Fibroblast of skin of left biceps (primary cell): ENCODE measurements at regions not wholly inside any gene's neighbourhood (a gene's known extent, or its start where the extent isn't known, plus 50 kb on each side); places are given as distances from the start of the nearest gene placed in this dataset.
A peak's percentile ranks its signal among the peaks of the same experiment; 100 is the strongest.
"Not testable (repeated sequence)": the region's sequence is repeated elsewhere in the genome, so short reads cannot be mapped to it uniquely, and the experiment has no call there.

ENCODE experiments used
- DNase-seq, 2 experiments: peaks; one replicate each; pipeline ENCODE4 v3.0.0-alpha.2; 2013; ENCODE audit warnings: low read depth in 2 of 2

GRCh38 chr6:139722530-139722929 lies 348.1 kb upstream of the CITED2 start:
- DNase-seq = no peak

- DNase-seq = no peak
Measured at GRCh38 chr6:139721954-139722353, 347.5 kb upstream of the CITED2 start.

- no peak for DNase-seq
Measured at GRCh38 chr6:139713900-139714506, 339.6 kb upstream of the CITED2 start.

- no peak for DNase-seq
Measured at GRCh38 chr6:139713424-139713823, 339.0 kb upstream of the CITED2 start.

- DNase-seq = no peak
Measured at GRCh38 chr6:139712830-139713229, 338.4 kb upstream of the CITED2 start.

- DNase-seq = no peak
Measured at GRCh38 chr6:139711804-139712585, 337.5 kb upstream of the CITED2 start.

GRCh38 chr6:139710556-139710955 lies 336.1 kb upstream of the CITED2 start:
- DNase-seq = no peak

- peak; percentile 71 to 74 for DNase-seq
Measured at GRCh38 chr6:139708337-139709199, 334.1 kb upstream of the CITED2 start.

- DNase-seq = no peak
Measured at GRCh38 chr6:139706912-139707311, 332.5 kb upstream of the CITED2 start.

- DNase-seq = no peak
Measured at GRCh38 chr6:139705284-139705683, 330.8 kb upstream of the CITED2 start.

GRCh38 chr6:139703780-139704179 lies 329.3 kb upstream of the CITED2 start:
- DNase-seq = no peak

- no peak for DNase-seq
Measured at GRCh38 chr6:139702706-139703105, 328.3 kb upstream of the CITED2 start.

GRCh38 chr6:139701695-139702094 lies 327.2 kb upstream of the CITED2 start:
- no peak for DNase-seq

GRCh38 chr6:139701003-139701402 lies 326.6 kb upstream of the CITED2 start:
- DNase-seq = no peak

GRCh38 chr6:139699911-139700310 lies 325.5 kb upstream of the CITED2 start:
- no peak for DNase-seq

GRCh38 chr6:139699335-139699734 lies 324.9 kb upstream of the CITED2 start:
- peak; percentile 47 to 48 for DNase-seq

- DNase-seq = no peak
Measured at GRCh38 chr6:139698526-139699176, 324.2 kb upstream of the CITED2 start.

- DNase-seq = not testable (repeated sequence)
Measured at GRCh38 chr6:139697856-139698255, 323.4 kb upstream of the CITED2 start.

GRCh38 chr6:139696991-139697390 lies 322.5 kb upstream of the CITED2 start:
- not testable (repeated sequence) for DNase-seq

GRCh38 chr6:139695361-139695760 lies 320.9 kb upstream of the CITED2 start:
- DNase-seq = no peak

- no peak for DNase-seq
Measured at GRCh38 chr6:139693735-139694134, 319.3 kb upstream of the CITED2 start.

- DNase-seq = no peak
Measured at GRCh38 chr6:139690007-139690406, 315.6 kb upstream of the CITED2 start.
